Neural cell (in vitro differentiated cells): ENCODE measurements at regions not wholly inside any gene's neighbourhood (a gene's known extent, or its start where the extent isn't known, plus 50 kb on each side); places are given as distances from the start of the nearest gene placed in this dataset.

Experiments used
- EP300 ChIP-seq: fragments of 450-650 bp; conservative IDR thresholded peaks from 2 replicates; pipeline ENCODE4 v1.6.1; 2014; ENCODE audit warnings: antibody characterized with exemption, mild to moderate bottlenecking, moderate library complexity; ENCODE audit not compliant: poor library complexity, severe bottlenecking
- EZH2 ChIP-seq: fragments of 200-600, 300-800 bp; shearing (Covaris generic), sonication (generic); IDR thresholded peaks from 2 replicates; pipeline ENCODE4 v1.6.1; 2014; ENCODE audit warnings: antibody characterized with exemption, low read length, borderline replicate concordance, mild to moderate bottlenecking; ENCODE audit not compliant: insufficient read depth, poor library complexity, severe bottlenecking
- POLR2AphosphoS5 ChIP-seq: IDR thresholded peaks from 2 replicates; pipeline ENCODE4 v1.6.1; 2012
- SMC3 ChIP-seq: fragments of 450-650 bp; conservative IDR thresholded peaks from 2 replicates; pipeline ENCODE4 v1.6.1; 2014; ENCODE audit warnings: antibody characterized with exemption, mild to moderate bottlenecking, moderate library complexity; ENCODE audit not compliant: poor library complexity
- TF ChIP-seq, protein P1 (sequence below): fragments of 450-650 bp; IDR thresholded peaks from 2 replicates; pipeline ENCODE4 v1.5.1; 2014; ENCODE audit warnings: antibody characterized with exemption, mild to moderate bottlenecking, moderate library complexity; ENCODE audit not compliant: poor library complexity, severe bottlenecking

DNA sequence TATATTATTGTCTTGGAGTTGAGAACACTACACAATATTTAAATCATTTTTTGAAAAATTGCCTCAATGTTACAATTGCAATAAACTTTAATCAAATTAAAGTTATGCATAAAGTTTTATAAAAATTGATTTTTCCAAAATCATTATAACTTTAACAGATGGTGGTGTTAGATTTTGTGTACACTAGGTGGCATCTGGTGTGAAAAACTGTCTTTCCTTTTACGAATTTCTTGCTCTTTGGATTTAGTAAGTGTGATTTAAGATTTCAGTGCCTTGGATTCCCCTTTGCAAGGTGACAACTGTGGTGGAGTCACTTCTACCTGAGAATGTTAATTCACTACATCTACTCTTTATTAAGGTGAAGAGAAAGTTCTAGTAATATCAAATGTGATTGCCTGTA, 91.6 kb downstream of the AREG start:
- TF ChIP-seq, protein P1, sequence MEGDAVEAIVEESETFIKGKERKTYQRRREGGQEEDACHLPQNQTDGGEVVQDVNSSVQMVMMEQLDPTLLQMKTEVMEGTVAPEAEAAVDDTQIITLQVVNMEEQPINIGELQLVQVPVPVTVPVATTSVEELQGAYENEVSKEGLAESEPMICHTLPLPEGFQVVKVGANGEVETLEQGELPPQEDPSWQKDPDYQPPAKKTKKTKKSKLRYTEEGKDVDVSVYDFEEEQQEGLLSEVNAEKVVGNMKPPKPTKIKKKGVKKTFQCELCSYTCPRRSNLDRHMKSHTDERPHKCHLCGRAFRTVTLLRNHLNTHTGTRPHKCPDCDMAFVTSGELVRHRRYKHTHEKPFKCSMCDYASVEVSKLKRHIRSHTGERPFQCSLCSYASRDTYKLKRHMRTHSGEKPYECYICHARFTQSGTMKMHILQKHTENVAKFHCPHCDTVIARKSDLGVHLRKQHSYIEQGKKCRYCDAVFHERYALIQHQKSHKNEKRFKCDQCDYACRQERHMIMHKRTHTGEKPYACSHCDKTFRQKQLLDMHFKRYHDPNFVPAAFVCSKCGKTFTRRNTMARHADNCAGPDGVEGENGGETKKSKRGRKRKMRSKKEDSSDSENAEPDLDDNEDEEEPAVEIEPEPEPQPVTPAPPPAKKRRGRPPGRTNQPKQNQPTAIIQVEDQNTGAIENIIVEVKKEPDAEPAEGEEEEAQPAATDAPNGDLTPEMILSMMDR, result no peak
- TF ChIP-seq EP300 (no peak), SMC3 (no peak), EZH2 (no peak), POLR2AphosphoS5 (no peak)
